GM12891 (cell line): ENCODE measurements at regions not wholly inside any gene's neighbourhood (a gene's known extent, or its start where the extent isn't known, plus 50 kb on each side); places are given as distances from the start of the nearest gene placed in this dataset.

Experiments
- POLR2A ChIP-seq: IDR thresholded peaks from 2 replicates; pipeline ENCODE4 v1.6.1; 2011; ENCODE audit warnings: low read depth, low read length, control low read depth
- POLR2AphosphoS5 ChIP-seq: IDR thresholded peaks from 2 replicates; pipeline ENCODE4 v1.6.1; 2011; ENCODE audit warnings: low read depth, low read length, control low read depth
- TAF1 ChIP-seq: IDR thresholded peaks from 2 replicates; pipeline ENCODE4 v1.6.1; 2011; ENCODE audit warnings: low read depth, low read length, control low read depth

- TF ChIP-seq POLR2A (no peak), TAF1 (no peak), POLR2AphosphoS5 (no peak)
These were observed 188.5 kb downstream of the IGSF11 start for GRCh38 chr3:118846176-118846575.
